ENCODE measurements at regions not wholly inside any gene's neighbourhood (a gene's known extent, or its start where the extent isn't known, plus 50 kb on each side); places are given as distances from the start of the nearest gene placed in this dataset.

- no peaks in the 10 kb centered on the region for H3K27me3 Mint-ChIP-seq
- H3K4me3 Mint-ChIP-seq = no peak overlapping the region
- ATAC-seq (no peak), DNase-seq (no peak)
- no peak overlapping the region for H3K27ac Mint-ChIP-seq
- no peaks in the 10 kb centered on the region for H3K4me1 Mint-ChIP-seq
- no peaks in the 10 kb centered on the region for H3K9me3 Mint-ChIP-seq
These were observed 175.7 kb upstream of the CARD18 start for GRCh38 chr11:105315287-105315686.

- H3K27me3 Mint-ChIP-seq = no peaks in the 10 kb centered on the region
- H3K9me3 Mint-ChIP-seq = no peaks in the 10 kb centered on the region
- H3K27ac Mint-ChIP-seq = no peak overlapping the region
- no peak overlapping the region for H3K4me3 Mint-ChIP-seq
- no peaks in the 10 kb centered on the region for H3K4me1 Mint-ChIP-seq
- no peak for ATAC-seq
- DNase-seq = no peak
These were observed 172.7 kb upstream of the CARD18 start for GRCh38 chr11:105312266-105312665.

DNA sequence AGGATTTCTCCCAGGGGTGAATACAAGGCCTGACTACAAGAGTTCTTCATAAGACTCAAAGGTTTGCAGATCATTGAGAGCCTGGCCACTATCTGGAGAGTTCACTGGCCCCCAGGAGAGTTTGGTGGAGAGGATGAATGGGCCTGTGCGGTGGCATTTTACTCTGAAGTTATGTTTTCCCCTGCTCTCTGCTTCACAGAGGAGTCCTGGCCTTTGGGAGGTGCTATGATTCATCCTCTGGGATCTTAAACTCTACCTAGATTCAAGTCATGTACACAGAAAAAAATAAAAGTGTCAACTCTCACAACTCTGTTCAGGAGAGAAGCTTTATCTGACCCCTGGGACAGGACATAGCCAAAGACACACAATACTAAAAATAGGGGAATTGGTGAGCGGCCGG, 159.1 kb upstream of the CARD18 start:
- H3K27me3 Mint-ChIP-seq = no peaks in the 10 kb centered on the region
- peak overlapping the region in 1 of 2 donors; percentile 62 for H3K27ac Mint-ChIP-seq
- no peaks in the 10 kb centered on the region for H3K9me3 Mint-ChIP-seq
- H3K4me3 Mint-ChIP-seq = no peak overlapping the region
- DNase-seq (no peak), ATAC-seq (peak; percentile 12)
- peaks cover 5% of the 10 kb centered on the region for H3K4me1 Mint-ChIP-seq

GRCh38 chr11:105298174-105298573, 158.6 kb upstream of the CARD18 start:
- Mint-ChIP-seq H3K4me3 (no peak overlapping the region), H3K27me3 (no peaks in the 10 kb centered on the region), H3K9me3 (peaks cover 0 to 3% of the 10 kb centered on the region in 2 donors), H3K27ac (peak overlapping the region in 1 of 2 donors; percentile 63), H3K4me1 (peaks cover 5% of the 10 kb centered on the region)
- no peak for DNase-seq
- peak; percentile 40 for ATAC-seq

DNA sequence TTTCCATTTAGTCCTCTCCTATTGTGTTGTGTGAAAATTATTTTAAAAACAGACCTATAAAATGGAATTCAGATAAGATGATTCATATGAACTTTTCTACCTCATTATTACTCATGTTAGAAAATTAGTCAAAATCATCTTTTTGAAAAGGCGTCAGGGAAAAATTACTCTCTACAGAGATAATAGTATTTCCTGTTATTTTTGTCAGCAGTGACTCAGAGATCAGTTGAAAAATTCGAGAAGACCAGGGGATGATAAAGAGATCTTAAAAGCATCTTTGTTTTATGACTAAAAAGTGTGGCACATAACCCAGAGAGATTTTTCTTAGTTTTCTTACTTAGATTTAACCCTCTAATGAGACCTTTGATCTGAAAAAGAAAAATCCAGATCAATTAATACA, 157.9 kb upstream of the CARD18 start:
- H3K27me3 Mint-ChIP-seq = no peaks in the 10 kb centered on the region
- DNase-seq = no peak
- peak; percentile 81 for ATAC-seq
- H3K27ac Mint-ChIP-seq = peak overlapping the region; percentile 13 to 89
- peak overlapping the region in 1 of 2 donors; percentile 31 for H3K4me3 Mint-ChIP-seq
- H3K9me3 Mint-ChIP-seq = peaks cover 0 to 6% of the 10 kb centered on the region in 2 donors
- H3K4me1 Mint-ChIP-seq = peaks cover 5% of the 10 kb centered on the region

DNA sequence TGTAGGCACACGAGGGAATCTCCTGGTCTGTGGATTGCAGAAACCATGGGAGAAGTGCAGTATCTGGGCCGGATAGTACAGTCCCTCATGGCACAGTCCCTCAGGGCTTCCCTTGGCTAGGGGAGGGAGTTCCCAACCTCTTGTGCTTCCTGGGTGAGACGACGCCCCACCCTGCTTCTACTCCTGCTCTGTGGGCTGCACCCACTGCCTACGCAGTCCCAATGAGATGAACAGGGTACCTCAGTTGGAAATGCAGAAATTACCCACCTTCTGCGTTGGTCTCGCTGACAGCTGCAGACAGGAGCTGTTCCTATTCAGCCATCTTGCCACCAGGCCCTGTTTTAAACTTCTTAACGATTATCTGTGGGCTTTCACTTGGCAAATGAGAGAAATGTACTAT, 157.2 kb upstream of the CARD18 start:
- no peaks in the 10 kb centered on the region for H3K27me3 Mint-ChIP-seq
- H3K4me1 Mint-ChIP-seq = peaks cover 5% of the 10 kb centered on the region
- H3K9me3 Mint-ChIP-seq = peaks cover 0 to 6% of the 10 kb centered on the region in 2 donors
- DNase-seq = no peak
- no peak overlapping the region for H3K27ac Mint-ChIP-seq
- H3K4me3 Mint-ChIP-seq = no peak overlapping the region
- ATAC-seq = no peak

GRCh38 chr11:105296386-105296785, 156.8 kb upstream of the CARD18 start:
- Mint-ChIP-seq H3K9me3 (peaks cover 0 to 6% of the 10 kb centered on the region in 2 donors), H3K4me1 (peaks cover 5% of the 10 kb centered on the region), H3K27me3 (no peaks in the 10 kb centered on the region), H3K4me3 (no peak overlapping the region), H3K27ac (no peak overlapping the region)
- DNase-seq = no peak
- no peak for ATAC-seq

- Mint-ChIP-seq H3K4me3 (no peak overlapping the region), H3K4me1 (no peaks in the 10 kb centered on the region), H3K9me3 (no peaks in the 10 kb centered on the region), H3K27ac (no peak overlapping the region), H3K27me3 (peaks cover 7% of the 10 kb centered on the region)
- ATAC-seq (no peak), DNase-seq (no peak)
These were observed 143.1 kb upstream of the CARD18 start for GRCh38 chr11:105282658-105283057.

DNA sequence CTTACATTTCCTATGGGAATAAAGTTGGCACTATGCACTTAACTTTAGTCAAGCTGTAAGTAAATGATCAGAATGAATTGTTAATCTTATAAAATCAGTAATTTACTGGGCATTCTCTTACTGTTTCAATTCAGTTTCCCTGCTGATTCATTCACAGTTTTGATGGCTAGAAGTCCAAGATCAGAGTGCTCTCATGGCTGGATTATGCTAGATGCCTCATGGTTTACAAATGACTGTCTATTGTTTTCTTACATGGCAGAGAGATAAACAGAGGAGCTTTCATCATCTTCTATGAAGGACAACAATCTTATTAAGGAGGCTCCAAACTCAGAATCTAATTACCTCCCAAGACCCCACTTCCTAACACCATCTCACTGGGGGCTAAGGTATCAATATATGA, 135.1 kb upstream of the CARD18 start:
- DNase-seq (no peak), ATAC-seq (no peak)
- Mint-ChIP-seq H3K4me3 (no peak overlapping the region), H3K9me3 (no peaks in the 10 kb centered on the region), H3K27me3 (no peaks in the 10 kb centered on the region), H3K4me1 (no peaks in the 10 kb centered on the region), H3K27ac (no peak overlapping the region)

DNA sequence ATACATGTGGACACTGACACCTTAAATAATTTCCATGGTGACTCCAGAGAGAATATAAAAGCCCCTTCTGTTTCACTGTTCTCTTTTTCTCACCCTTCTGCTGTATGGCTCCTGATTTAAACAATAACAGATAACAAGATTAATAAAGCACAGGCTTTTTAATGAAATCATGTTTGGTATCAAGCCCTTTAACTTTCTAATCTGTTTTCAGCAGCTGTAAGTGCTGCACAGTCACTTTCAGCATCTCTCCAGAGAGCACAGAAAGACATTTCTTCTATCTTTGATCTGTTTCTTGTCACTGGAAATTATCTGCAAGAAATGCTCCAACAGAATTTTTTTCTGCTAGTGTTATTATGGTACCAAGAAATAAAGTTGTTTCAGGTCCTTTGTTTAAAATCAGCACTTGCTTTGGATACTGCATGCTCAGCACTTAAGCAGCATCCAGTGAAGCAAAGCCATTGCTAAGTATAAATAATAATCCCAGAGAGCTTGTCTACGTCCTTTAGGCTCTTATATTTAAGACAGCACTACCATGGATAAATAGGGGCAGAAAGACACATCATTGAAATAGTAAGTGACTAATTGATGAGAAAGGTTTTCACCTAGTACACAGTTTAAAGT, 134.2 kb upstream of the CARD18 start:
- no peak overlapping the region for H3K27ac Mint-ChIP-seq
- no peak for DNase-seq

GRCh38 chr11:105269862-105270261, 130.3 kb upstream of the CARD18 start:
- no peak overlapping the region for H3K27ac Mint-ChIP-seq
- H3K27me3 Mint-ChIP-seq = no peaks in the 10 kb centered on the region
- H3K4me1 Mint-ChIP-seq = no peaks in the 10 kb centered on the region
- H3K9me3 Mint-ChIP-seq = no peaks in the 10 kb centered on the region
- no peak for ATAC-seq
- DNase-seq = no peak
- H3K4me3 Mint-ChIP-seq = no peak overlapping the region

More for the DNA sequence above, 134.2 kb upstream of the CARD18 start:
- Mint-ChIP-seq H3K27me3 (no peaks in the 10 kb centered on the region), H3K4me3 (no peak overlapping the region), H3K9me3 (no peaks in the 10 kb centered on the region), H3K4me1 (no peaks in the 10 kb centered on the region)
- ATAC-seq = no peak

- DNase-seq (no peak), ATAC-seq (no peak)
- Mint-ChIP-seq H3K9me3 (no peaks in the 10 kb centered on the region), H3K4me1 (no peaks in the 10 kb centered on the region), H3K27ac (no peak overlapping the region), H3K27me3 (no peaks in the 10 kb centered on the region), H3K4me3 (no peak overlapping the region)
These were observed 129.0 kb upstream of the CARD18 start for GRCh38 chr11:105268404-105269062.

GRCh38 chr11:105265845-105266244, 126.3 kb upstream of the CARD18 start:
- peak overlapping the region in 1 of 2 donors; percentile 28 for H3K27ac Mint-ChIP-seq
- H3K27me3 Mint-ChIP-seq = peaks cover 11% of the 10 kb centered on the region

GRCh38 chr11:105260976-105261375, 121.4 kb upstream of the CARD18 start:
- no peak for DNase-seq
- no peak overlapping the region for H3K4me3 Mint-ChIP-seq
- H3K9me3 Mint-ChIP-seq = no peaks in the 10 kb centered on the region
- ATAC-seq = no peak
- no peak overlapping the region for H3K27ac Mint-ChIP-seq
- H3K4me1 Mint-ChIP-seq = no peaks in the 10 kb centered on the region
- H3K27me3 Mint-ChIP-seq = peaks cover 11% of the 10 kb centered on the region

More at GRCh38 chr11:105265845-105266244, 126.3 kb upstream of the CARD18 start:
- ATAC-seq (peak; percentile 83), DNase-seq (no peak)
- Mint-ChIP-seq H3K4me1 (no peaks in the 10 kb centered on the region), H3K4me3 (no peak overlapping the region), H3K9me3 (no peaks in the 10 kb centered on the region)

GRCh38 chr11:105245781-105246315, 106.3 kb upstream of the CARD18 start:
- DNase-seq (no peak), ATAC-seq (no peak)
- Mint-ChIP-seq H3K27ac (no peak overlapping the region), H3K9me3 (no peaks in the 10 kb centered on the region), H3K4me1 (no peaks in the 10 kb centered on the region), H3K4me3 (no peak overlapping the region), H3K27me3 (peaks cover 17% of the 10 kb centered on the region)

GRCh38 chr11:105244160-105244825, 104.7 kb upstream of the CARD18 start:
- Mint-ChIP-seq H3K27ac (no peak overlapping the region), H3K27me3 (peaks cover 17% of the 10 kb centered on the region), H3K4me1 (no peaks in the 10 kb centered on the region), H3K4me3 (no peak overlapping the region), H3K9me3 (no peaks in the 10 kb centered on the region)
- no peak for DNase-seq
- no peak for ATAC-seq

Data from stimulated activated naive CD8-positive, alpha-beta T cell treated with anti-CD3 and anti-CD28 coated beads, Interleukin-15, amount 100 ng/mL, for 72 hours (primary cell).